M059J (cell line): ENCODE measurements at regions not wholly inside any gene's neighbourhood (a gene's known extent, or its start where the extent isn't known, plus 50 kb on each side); places are given as distances from the start of the nearest gene placed in this dataset.
"Not testable (repeated sequence)": the region's sequence is repeated elsewhere in the genome, so short reads cannot be mapped to it uniquely, and the experiment has no call there.

Experiments
- DNase-seq: peaks from one replicate; pipeline ENCODE4 v3.0.0-alpha.2; 2012; ENCODE audit warnings: low read depth

DNA sequence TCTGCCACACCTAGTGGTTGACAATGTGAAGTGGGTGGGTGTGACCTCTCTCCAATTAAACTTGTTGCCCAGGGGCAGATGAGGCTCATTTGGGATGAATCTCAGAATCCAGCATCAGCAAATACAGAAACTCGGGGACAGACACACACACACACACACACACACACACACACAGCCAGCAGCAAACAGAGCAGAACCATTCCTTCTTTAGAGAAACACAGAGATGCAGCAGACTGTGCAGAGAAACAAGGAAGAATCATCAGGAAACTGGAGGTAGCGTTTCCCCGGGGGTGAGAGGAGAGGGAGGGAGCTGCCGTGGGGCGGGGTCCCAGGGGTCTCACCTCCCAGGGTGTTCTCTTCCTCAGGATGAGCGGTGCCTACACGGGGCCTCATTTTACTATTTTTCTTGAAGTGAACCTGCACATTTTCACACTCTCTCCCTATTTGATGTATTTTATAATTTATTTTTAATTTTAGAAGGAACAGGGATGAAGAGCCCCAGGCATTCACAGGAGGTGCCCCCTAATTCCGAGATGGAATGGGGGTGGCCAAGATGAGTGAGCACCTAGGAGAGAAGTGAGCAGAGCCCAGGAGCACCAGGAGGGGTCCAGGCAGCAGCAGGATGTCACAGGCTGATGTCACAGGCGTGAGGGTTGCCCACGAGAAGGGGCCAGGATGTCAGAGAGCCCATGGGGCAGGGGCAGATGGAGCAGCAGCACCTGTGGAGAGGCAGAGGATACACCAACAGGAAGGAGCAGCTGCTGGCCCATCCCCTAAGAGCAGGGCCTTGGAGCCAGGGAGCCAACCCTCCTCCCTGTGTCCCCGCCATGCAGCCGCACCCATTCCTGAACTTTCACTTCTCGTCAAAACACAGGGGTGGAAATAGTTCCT lies 85.3 kb upstream of the PPP2R2D start:
- no peak for DNase-seq

DNA sequence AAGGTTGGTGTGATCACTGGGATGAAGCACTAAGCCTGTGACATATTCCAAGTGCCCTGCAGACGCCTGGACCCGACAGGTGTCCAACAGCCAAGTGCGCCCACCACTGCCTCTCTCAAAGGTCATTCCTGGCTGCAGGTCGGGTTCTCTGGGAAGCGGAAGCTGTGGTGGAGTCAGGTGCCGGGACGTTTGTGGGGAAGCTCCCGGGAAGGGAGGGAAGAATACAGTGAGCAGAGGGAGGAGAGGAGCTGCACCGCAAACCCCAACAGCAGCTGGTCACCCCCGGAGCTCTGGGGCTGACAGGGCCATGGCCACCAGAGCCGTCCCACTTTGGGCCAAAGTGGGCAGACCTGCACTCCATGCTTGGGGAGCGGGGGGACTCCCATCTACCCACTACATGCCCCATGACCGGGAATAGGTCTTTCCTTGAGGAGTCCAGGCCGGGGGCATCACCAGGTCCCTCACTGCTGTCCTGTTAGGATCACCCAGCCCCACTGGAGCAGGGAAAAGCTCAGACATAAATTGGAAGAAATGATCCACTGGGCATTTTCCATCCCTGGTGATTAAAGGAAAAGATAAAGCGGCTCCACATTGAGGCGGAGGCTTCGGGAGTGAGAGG lies 84.5 kb upstream of the PPP2R2D start:
- no peak for DNase-seq

DNA sequence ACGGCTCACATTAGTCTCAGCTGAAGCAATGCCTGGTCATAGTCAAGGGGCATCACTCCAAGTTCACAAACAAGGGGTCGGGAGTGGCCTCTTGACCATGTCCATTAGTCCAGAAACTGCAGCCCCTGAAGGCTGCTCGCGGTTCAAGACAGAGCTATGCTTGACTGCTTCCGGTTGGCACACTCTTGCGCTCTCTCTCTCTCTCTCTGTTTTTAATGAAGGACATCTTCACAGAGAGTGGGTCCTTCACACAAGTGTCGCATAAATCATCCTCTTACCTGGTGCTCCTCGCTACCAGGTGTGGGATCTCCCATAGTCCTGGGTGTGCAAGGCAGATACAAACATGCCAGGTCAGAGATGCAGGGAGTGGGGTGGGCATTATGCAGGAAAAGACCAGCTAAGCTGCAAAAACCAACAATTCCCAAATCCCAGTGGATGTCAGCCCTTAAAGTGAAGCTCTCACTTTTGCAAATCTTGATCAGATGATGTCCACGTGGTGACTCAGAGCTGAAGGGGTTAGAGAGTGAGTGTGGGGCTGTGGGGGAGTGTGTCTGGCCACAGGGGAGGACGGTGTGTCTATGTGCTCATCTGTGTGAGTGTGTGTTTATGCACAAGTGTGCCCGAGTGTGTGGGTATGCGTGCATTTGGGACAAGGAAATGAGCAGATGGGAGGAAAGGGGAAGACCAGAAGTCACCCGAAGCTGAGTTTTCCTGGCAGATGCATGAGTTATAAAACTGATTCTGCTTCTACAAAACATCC lies 83.7 kb upstream of the PPP2R2D start:
- no peak for DNase-seq

DNA sequence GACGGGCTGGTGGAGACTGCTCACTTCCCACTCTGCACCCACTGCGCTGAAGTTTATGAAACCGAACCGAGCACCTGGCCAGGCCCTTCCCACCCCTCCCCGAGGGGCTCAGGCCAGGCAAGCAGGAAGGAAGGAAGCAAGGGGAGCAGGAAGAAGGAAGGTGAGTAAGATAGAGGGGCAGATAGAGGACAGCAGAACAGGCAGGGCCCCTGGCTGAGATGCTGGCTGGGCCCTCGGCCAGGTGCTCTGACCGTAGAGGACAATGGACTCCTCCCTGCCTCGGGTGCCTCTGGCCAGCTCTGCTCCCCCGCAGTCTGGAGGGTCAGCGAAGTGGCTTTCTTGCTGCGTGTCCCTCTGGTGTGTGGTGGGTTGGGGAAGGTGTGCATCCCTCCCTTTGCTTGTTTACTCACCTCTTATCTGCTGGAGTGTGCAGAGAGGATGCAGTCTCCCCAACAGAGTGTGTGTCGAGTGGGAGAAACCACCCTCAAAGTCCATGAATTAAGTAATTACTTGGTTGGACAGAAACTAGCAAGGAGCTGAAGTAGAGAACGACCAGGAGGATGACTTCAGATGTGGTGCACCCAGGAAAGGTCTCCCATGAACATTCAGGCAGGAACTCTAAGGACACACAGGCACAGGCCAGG lies 82.8 kb upstream of the PPP2R2D start:
- DNase-seq = no peak

DNA sequence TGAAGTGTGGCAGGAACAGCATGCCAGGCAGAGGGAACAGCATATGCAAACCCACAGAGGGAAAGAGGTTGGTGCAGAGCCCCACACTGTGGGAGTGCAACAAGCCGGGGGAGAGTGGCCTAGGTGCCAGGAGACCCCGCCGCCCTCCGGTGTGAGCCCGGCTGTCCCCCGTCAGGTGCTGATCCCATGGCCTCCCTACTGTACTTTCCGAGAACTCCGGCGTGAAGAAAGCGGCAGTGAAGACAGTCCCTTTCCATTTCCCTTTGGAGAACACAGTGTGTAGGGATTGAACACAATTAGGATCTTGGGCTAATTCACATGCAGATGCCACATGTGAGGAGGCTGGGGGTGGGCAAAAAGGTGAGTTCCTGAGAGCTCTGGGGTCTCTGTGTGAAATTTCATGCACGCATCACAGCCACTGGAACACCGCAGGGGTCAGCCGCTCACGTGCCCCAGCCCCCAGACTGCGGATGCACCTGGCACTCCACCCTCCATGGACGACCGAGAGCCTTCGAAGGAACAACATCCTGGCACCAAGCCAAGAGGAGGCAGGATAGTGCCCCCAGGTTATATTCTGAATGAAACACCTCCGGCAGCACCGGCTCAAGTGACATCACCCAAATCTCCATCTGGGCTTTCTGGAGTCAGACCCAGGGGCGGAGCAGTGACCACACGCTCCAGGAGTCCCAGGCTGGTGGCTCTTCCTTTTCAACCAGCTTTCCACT lies 82.1 kb upstream of the PPP2R2D start:
- no peak for DNase-seq

DNA sequence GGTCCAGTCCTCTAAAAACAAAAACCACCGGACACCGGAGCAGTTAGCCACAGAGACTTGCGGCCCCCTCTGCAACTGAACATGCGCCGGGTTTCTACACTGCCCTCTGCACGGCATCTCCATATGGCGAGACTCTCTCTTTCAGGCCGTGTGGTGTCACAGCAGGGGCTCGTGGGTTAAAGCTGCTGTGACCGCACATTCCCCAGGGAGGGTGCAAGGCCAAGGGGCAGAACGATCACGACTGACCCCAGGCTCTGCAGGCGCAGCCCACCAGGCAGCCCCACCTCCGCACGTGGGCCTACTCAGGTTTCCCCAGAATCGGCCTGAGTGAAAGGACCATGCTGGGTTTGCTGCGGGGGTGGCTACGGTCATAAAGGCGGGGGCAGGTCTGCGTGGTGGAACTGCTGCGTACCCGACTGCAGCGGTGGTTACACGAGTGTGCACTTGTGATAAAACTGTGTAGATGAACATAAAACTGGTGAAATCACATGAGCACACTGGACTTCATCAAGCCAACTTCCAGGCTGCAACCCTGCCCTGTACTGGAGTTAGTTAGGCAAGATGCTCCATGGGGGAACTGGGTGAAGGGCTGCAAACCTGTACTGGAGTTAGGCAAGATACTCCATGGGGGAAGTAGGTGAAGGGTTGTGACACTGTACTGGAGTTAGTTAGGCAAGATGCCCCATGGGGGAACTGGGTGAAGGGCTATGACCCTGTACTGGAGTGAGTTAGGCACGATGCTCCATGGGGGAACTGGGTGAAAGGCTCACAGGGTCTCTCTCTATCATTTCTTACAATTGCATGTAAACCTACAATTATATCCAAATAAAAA lies 81.4 kb upstream of the PPP2R2D start:
- no peak for DNase-seq

DNA sequence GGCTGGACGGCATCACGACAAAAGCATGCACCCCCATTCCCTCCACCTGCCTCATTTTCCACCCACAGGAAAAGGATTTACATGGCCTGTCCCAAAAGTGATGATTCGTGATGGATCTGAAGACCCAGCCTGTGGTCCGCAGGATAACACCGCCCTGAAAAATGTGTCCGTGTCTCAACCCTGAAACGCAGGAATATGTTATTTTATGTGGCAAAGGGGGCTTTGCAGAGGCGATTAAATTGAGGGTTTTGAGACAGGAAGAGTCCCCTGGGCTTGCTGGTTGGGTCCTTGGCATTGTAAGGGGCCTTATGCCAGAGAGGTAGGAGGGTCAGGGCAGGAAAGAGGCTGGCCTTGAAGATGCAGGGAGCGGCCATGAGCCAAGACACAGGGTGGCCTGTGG lies 80.2 kb upstream of the PPP2R2D start:
- DNase-seq = no peak

DNA sequence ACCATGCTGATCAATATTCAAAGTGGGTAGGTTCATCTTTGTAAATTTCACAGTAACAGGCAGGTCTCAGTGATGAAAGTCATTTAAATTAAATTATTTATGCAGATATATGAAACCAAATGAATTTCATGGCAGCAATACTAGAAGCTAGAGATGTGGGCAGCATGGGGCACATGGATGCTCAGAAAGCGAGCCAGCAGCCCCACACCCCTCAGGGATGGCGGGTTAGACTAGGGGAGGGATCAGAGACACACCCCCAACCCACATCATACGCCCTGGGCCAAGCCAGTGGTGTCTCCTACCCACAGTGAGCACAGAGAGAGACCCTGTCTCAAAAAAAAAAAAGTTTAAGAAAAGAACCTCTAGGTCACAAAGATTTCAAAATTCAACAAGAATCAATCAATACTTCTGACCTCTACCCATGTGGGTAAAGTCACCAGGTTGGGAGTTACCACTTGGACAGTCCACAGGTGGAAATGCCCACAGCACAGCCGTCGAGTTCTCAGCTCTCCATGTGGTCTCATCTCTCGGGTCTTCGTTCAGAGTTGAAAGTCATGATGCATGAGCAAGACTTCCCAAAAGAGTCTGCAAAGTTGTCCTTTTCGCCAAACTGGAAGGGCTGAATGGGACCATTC lies 79.3 kb upstream of the PPP2R2D start:
- no peak for DNase-seq

DNA sequence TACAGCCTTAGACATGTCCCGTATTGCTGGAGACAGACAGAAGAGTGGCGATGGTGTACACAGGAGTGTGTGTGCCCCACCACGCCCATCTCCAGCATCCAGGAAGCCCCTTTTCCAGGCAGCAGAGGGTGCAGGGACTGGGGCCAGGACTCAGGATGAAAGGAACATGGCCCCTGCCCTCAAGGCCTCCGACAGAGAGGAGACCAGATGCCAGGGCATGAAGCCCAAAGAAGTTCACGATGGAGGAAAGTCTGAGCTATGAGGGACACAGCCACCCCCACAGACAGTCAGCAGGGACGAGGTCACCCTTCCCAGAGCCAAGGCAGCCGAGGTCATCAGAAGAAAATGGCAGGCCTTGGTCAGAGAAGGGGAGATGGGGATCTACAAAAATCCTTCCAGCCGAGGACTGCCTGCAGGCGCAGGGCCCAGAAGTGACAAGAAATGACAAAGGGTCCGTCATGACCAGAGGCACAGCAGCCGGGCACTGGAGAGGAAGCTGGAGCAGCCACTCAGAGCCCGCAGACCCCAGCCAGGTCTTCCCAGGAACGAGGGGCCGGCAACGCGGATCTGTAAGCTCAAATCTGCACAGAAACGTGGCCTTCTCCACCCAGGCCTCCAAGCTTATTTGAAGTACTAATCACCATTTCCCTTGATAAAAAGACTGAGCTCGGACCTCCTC lies 78.7 kb upstream of the PPP2R2D start:
- DNase-seq = no peak

DNA sequence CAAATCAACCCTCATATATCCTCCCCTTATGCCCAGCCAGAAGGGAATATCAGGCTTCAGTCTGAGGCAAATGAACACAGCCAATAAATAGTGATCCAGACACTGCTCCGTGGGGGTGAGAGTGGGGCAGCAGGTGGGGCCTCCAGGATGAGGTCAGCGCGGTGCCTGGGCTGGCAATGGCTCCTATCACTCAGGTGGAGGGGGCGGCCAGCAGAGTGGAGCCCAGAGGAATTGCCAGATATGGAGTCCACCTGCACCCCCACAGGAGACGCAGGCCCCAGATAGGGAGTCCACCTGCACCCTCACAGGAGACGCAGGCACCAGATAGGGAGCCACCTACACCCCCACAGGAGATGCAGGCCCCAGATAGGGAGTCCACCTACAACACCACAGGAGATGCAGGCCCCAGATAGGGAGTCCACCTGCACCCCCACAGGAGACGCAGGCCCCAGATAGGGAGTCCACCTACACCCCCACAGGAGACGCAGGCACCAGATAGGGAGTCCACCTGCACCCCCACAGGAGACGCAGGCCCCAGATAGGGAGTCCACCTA lies 78.0 kb upstream of the PPP2R2D start:
- DNase-seq = no peak

DNA sequence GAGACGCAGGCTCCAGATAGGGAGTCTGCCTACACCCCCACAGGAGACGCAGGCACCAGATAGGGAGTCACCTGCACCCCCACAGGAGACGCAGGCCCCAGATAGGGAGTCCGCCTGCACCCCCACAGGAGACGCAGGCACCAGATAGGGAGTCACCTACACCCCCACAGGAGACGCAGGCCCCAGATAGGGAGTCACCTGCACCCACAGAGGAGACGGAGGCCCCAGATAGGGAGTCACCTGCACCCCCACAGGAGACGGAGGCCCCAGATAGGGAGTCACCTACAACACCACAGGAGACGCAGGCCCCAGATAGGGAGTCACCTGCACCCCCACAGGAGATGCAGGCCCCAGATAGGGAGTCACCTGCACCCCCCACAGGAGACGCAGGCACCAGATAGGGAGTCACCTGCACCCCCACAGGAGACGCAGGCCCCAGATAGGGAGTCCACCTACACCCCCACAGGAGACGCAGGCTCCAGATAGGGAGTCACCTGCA lies 77.2 kb upstream of the PPP2R2D start:
- not testable (repeated sequence) for DNase-seq

DNA sequence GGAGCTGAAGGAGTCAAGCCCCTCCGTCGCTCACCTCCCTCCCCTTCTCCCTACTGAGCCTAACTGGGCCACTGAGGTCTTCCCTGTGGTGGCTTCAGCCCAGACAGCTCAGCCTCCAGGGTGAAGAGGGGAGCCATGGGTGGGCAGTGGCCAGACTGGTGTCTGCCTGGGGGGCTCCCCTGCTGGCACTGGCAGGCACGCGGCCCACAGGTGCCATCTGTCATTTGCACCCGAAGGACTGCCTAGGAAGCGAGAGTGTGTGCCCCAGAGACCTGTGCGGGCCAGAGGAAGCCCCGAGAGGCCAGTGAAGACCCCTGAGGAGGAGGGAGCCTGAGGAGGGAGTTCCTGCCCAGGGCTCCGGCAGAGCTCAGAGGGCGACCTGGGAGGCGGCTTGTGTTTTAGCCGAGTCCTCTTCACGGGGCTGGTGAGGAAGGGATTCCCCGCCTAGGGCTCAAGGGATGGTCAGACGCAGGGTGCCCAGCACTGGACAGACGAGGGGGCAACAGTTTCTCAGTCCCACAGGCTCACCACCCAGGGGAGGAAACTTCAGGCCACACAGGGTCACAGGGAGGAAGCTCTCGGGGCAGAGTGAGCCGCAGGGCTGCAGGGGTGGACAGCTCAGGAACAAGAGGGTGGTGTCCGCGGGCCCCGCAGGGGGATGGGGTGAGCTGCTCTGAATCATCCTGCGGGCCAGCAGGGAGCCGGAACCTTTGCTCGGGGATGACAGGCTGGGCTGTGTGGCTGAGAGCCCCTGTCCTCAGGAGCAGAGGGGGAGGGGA lies 76.2 kb upstream of the PPP2R2D start:
- no peak for DNase-seq

DNA sequence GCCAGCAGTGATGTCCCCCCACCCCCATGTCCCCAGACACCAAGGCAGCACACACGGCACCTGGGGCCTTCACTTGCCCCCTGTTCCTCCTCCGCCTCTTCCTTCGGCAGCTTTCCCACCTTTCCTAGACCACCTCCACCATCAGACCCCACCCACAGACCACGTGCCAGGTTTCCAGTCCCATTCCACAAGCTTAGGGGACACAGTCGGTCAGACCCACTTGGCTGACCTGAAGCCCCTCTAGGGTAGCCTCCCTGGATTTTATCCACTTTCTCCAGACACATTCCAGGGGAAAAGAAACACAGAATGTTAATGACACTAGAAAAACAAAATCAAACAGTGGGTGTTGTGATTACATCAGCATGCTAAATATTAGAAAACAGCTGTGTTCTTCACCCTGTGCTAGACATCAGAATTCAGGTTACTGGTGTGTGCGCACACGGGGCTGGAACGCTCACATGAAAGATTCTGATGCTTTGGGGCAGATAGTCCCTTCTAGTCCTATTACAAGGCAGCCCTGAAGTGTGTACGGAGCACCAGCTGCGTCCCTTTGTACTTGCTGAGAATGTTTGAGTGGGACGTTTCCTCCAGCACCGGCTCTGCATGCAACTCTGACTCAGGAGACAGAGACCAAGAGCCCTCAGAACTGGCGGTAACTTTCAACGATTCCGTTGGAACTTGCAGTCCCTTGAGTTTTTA lies 75.5 kb upstream of the PPP2R2D start:
- DNase-seq = no peak

DNA sequence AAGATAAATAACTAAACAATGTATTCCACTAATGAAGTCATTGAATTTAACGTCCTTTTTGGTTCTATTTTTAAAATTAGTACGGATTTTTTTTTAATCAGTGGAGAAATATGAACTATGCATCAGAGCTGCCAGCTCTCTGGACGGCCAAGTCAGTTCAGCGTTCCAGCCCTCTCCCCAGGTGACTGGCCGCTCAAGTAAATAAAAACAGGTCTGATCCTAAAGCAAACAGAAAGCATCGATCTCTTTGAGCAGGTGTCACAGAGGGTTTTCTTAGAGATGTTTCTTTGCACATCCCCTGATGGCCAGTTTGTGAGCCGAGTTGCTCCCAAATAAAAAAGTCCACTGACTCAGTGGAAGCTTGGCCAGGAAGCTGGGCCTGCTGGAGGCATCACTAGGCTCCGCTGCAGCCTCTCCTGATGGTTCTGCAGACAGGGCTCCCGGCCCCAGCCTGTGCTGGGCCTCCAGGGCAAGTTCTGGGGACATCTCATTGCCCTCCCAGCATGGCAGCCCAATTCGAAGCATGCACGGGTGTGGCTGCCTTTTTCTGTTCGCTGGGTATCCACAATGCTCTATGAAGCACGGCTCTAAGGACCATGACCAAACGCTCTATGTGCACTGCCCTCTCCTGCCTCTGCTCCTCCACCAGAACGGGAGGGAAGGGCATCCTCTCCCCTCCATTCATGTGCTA lies 74.7 kb upstream of the PPP2R2D start:
- no peak for DNase-seq

DNA sequence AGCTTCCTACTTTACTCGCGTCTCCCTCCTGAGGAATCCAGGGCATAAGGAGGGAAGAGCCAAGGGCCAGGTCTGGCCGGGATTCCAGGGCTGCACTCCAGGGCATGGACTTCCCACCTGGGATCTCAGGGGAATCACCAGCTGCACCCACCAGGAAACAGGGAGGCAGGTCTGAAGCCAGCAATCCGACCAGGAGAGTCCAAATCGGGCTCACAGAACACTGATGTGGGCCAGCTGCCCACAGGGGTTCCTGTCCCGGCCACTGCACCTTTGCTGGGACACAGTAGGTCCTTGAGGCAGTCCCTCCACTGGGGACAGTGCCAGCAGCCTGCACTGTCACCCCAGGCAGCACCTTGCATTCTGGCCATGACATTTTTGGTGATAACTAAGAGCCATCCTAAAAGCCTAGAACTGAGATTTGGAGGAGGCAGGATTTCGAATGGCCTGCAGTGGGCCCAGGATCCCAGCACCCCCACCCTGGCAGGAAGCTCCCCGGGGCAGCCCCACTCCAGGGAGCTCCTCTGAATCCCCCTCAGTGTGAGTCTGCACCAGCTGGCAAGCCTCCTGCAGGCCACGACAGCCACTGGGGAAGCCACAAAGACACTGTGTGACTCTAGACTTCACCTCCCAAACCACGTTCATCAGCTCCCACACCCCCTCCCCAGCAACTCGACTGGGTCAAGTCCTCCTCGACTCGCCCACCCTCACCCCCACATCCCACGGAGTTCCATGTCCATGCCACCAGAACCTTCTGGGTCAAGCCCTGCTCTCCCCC lies 71.5 kb upstream of the PPP2R2D start:
- no peak for DNase-seq

DNA sequence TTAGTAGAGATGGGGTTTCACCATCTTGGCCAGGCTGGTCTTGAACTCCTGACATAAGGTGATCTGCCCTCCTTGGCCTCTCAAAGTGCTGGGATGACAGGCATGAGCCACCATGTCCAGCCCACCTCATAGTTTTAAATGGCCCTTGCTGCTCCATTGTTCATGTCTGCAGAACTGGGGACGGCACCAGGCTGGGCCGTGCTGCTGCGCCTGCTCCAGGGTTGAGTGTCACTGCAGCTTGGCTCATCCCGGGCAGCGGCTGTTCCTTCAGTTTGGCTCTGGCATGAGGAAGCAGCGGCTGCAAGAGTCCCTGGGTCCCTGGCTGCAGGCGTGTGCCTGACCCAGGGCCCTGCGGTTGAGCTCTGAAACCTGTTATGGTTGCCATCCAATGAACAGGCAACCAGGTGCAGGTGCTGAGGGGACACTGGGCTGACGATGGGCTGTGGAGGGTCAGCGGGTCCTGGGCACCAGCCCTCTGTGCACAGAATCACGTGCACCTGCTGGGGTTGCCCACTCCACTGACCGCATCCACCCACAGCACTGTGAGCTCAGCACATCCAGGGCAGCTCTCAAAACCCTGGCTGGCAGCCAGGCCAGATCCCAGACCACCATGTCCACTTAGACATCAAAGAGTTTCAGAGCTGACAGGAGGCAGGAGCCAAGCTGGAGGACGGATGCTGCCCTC lies 70.2 kb upstream of the PPP2R2D start:
- no peak for DNase-seq
